ENCODE measurements at regions not wholly inside any gene's neighbourhood (a gene's known extent, or its start where the extent isn't known, plus 50 kb on each side); places are given as distances from the start of the nearest gene placed in this dataset.

- TF ChIP-seq CTCF (conservative IDR thresholded peaks at IDR 0.05; ENCODE audit: low read length), result no peak
- H3K4me3 ChIP-seq (ENCODE audit: low read length), result no peak overlapping the region
- DNase-seq (ENCODE audit: low read depth), result peak; percentile 4
These were observed 59.0 kb upstream of the PLCL2 start for GRCh38 chr3:16825617-16826204.

- H3K4me3 ChIP-seq (ENCODE audit: low read length), result no peak overlapping the region
- peak; percentile 39 for TF ChIP-seq CTCF (conservative IDR thresholded peaks at IDR 0.05; ENCODE audit: low read length)
- peak; percentile 30 for DNase-seq (ENCODE audit: low read depth)
These were observed 55.9 kb upstream of the PLCL2 start for GRCh38 chr3:16828815-16829214.

- no peak for DNase-seq (ENCODE audit: low read depth)
- no peak for TF ChIP-seq CTCF (conservative IDR thresholded peaks at IDR 0.05; ENCODE audit: low read length)
- no peak overlapping the region for H3K4me3 ChIP-seq (ENCODE audit: low read length)
These were observed 52.9 kb upstream of the PLCL2 start for GRCh38 chr3:16831846-16832245.

GRCh38 chr3:16834214-16834613, 50.5 kb upstream of the PLCL2 start:
- TF ChIP-seq CTCF (conservative IDR thresholded peaks at IDR 0.05; ENCODE audit: low read length), result no peak
- DNase-seq (ENCODE audit: low read depth), result no peak
- no peak overlapping the region for H3K4me3 ChIP-seq (ENCODE audit: low read length)

- no peak overlapping the region for H3K4me3 ChIP-seq (ENCODE audit: low read length)
- no peak for DNase-seq (ENCODE audit: low read depth)
- TF ChIP-seq CTCF (conservative IDR thresholded peaks at IDR 0.05; ENCODE audit: low read length), result no peak
These were observed 50.0 kb upstream of the PLCL2 start for GRCh38 chr3:16834753-16835152.

Data from AG10803 (cell line).